RPMI7951 (cell line): ENCODE measurements at regions not wholly inside any gene's neighbourhood (a gene's known extent, or its start where the extent isn't known, plus 50 kb on each side); places are given as distances from the start of the nearest gene placed in this dataset.

Source experiments
- DNase-seq: peaks from one replicate; pipeline ENCODE4 v3.0.0-alpha.2; 2012; ENCODE audit warnings: low read depth

DNA sequence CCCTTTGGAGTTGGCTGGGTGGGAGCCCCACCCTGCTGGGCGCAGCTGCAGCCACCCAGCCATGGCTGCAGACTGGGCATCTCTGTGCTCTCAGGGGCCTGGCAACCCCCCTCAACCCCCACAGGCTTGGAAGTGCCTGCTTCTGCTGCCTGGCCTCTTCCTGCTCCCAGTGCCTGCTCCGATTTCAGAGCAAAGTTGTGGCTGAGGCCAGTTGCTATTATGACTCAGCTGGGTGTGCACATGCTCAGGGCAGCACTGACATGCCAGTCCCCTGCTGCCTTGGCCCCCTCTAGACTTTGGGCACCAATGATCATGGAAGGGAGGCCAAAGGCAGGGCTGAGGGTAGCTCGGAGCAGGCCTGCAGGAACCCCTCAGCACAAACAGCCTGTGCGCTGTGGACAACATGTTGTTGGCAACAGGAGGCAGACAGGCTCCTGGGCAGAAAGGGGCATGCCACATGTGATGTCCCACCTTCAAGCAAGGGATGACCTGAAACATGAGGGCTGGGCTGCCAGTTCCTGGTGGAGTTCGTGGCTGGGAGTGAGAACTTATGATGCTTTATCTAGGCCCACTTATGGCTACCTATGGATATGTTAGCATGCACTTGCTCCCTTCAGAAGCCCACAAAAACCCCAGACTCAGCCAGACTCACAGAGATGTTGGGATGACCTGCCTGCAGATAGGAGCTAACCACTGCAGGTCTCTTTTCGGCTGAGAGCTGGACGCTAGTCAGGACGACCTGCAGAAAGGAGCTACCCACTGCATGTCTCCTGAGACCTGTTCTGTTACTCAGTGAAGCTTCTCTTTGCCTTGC, 96.4 kb upstream of the AMOTL1 start:
- DNase-seq = peak; percentile 69

DNA sequence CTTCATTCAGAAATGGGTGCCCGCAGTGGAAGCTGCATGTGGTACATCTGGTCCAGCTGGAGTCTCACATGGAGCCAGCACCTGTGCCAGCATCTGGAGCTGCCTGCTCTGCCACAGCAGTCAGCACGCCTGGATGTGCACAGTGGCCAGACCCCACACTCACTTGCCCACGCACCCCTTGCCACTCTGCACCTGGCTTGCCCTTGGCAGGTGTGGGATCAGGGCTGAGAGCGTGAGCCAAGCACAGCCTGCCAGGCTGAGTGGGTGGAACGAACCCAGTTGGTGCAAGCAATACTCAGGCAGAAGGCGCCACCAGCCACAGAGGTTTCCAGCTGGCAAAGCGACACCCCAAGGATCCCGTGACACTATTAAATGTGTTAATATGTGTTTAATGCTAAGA, 95.5 kb upstream of the AMOTL1 start:
- DNase-seq = no peak

DNA sequence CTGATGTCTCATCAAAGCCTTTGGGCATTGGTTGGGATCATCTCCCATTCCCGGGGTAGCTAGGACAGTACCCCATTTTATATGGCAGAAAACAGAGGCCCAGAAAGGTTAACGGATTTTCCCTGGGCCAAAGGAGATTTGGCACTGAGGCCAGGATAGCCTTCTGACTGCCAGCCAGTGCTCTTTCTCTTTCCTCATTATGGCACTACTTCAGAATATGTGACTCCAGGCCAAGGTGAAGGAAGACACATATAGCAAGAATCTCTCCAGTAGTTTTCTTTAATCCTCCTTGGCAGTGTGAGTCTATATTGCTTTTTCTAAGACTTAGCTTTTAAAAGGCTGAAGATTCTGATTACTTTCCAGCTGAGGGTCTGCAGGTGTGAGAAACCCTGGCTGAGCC, 94.8 kb upstream of the AMOTL1 start:
- DNase-seq = no peak

DNA sequence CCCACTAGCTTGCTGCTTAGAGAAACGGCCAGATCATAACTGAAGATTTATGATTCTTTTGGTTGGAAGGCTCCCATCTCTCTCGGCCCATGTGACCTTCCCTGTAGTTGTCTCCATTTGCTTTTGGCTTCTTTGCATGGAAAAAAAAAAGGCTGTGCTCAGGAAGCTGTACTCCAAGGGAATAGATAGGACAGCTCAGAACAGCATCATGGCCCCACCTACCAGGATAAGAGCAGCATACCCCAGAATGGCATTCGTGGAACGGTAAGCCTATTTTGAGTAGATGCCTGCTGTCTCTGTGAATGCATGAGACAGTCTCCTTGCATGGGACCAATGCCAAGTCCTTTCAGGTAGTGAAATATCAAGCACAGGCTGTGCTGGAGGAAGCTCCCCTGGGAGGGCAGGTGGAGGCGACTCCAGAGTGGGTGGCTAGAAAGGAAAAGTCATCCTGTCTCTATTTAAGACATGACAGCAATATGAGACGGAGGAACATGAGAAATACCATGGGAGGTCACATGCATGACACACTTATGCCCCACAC, 94.1 kb upstream of the AMOTL1 start:
- no peak for DNase-seq

DNA sequence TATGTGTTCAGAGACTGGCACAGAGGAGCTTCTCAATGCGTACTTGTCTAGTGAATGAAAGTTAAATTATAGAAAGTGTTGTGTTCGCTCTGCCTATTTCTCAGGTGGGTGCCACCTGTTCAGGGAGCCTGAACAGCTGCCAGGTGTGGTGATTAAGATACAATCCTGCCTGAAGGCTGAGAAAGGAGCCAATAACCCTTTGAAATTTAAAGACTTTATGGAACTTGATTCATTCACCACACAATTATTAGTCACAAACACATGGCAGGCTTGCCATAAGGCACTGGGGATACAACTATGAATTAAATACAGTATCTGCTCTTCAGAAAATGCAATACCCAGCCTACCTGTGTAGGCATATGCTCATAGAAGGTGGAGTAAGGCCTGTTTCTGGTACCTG, 92.9 kb upstream of the AMOTL1 start:
- DNase-seq = no peak

DNA sequence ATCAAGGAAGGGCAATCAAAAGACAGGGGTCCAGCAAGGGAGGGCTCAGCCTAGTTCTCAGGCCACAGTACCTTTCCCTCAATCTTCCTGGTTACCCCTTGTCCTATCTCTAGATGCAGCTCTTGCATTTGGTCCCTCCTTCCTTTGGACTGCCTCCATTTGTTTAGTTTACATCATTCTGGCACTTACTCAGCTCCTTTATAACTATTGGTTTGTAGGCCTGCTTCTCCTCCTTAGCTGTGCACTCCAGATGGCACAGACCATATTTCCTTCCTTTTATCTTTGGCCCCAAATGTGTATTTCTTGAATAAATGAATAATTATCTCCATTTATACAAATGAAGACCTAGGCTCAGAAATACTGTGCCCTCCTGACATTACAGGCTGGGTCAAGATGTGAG, 92.3 kb upstream of the AMOTL1 start:
- no peak for DNase-seq

DNA sequence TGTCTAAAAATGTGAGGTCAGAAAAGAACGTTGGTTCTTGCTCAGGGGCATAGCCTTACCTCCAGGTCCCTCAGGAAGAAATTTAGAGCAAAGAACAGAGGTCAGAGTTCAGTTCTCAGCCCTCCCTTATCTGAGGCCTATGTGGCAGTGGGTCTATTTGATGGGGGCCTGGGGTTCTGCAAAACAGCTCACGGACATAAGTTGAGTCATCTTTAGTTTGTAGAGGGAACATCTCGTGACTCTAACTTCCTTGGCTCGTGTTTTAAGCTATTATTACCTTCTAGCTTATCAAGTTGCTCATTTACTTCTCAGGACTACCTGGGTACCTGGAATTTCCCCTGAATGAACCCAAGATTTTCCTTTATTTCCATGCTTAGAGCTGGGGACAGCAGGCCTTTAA, 91.3 kb upstream of the AMOTL1 start:
- DNase-seq = no peak

DNA sequence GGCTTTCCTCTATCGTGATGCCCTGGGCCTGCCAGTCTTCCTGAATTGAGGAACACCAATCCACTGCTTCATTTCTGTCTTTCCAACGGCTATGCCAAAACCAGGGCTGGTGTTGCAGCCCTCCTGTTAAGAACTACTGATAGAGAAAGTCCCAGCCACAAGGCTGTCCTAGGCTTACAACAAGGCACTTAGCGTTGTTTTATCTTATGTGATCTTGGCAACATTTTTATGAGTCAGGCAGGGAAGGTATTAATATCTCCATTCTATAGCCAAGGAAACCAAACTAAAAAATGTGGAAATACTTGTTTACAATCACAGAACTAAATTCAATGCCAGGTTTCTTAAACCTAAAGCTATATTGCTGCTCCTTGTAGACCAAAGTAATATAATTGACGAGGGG, 89.9 kb upstream of the AMOTL1 start:
- peak; percentile 6 for DNase-seq

DNA sequence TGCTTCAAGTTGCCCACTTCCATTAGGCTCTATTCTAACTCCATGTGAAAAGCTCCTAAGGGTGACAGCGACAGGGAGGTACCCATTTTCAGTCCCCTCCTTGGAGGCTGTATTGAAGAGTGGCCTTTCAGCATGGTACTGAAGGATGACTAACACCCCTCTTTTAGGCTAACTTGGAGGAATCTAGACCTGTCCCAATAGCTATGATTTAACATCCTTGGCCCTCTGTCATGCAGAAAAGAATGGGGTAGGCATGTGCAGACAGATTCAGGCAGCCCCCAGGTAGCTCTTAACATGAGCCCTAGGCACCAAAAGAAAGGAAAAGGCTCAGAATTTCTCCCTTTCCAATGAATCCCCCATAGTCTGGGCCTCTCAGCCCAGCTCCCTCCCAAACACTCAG, 89.3 kb upstream of the AMOTL1 start:
- no peak for DNase-seq

DNA sequence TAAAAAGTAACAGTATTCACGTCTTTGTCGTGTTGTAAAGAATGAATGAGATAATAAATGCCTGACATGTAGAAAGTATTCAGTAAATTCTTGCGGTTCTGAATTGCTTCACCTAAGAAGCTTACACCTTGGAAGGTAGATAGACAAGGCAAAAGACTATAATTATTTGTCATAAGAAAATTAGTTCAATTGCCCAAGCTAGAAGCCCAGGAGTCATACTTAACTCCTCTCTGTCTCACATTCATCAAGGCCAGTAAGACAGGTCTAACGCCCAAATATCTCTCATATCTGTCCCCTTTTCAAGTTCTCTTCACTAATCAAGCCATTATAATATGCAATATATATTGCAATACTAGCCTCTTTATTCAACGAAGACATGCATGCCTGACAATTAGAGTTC, 87.7 kb upstream of the AMOTL1 start:
- DNase-seq = no peak

DNA sequence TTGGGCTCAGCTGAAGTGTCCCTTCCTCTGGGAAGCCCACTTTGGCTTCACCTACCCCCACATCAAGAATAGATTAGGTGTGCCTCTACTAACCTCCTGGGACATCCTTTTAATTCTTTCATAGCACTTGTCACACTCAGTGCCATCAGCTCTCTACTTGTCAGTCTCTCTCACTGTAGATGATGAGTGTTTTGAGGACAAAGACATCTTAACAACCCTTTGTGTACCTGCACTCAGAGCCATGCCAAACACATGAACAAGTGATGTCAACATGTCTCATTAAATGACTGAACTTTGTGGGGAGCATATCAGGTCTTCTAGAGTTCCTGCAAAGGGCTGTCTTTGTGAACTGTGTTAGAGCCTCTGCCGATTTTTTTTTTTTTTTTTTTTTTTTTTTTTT, 87.0 kb upstream of the AMOTL1 start:
- no peak for DNase-seq

DNA sequence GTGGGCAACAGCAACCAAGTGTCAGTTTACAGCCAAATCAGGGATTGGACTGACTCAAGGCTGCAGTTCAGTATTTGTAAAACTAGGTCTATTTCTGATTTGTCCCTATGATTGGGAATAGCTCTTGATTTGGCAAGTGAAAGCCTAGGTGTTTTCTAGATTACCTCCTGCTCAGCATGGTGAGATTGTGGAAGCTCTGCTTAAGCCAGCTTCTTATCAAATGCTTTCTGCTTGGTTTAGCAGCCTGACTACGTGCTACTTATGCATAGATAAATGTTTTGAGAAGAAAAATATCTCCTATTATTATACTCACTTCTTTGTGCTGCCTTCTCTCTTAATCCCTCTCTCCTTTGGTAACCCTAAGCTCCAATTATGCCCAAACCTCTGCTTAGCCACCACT, 86.3 kb upstream of the AMOTL1 start:
- DNase-seq = no peak

DNA sequence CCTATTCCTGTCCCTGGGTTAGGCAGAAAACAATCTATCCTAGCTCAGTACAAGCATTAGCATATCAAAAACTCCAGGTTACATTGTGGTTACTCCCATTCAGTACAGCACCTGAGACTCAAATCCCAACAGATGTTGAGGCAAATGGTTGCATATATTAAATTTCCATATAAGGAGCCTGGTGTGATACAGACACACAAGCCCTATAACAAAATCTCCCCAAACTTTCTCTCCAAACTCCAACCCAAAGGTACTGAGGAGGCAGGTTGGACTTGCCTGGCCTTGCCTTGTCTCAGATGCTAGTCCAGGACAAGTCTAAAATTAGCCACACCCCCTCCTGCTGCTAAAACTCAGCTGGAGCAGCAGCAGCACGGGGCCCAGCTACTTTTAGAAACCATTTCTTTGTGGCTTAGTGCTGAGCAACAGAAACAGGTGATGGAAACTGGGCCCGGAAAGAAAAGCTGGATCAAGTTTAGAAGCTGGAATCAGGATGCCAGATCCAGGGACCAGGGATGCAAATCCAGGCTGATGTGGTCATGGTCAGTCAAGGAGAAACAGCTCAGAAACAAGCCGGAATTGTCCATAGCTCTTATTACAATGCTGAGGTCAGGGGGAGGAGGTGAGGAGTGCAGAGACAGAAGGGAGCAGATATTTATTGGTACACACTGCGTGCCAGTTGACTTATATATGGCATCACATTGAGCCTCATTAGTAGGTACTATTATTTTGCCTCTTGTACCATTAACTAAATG, 73.7 kb upstream of the AMOTL1 start:
- DNase-seq = no peak

DNA sequence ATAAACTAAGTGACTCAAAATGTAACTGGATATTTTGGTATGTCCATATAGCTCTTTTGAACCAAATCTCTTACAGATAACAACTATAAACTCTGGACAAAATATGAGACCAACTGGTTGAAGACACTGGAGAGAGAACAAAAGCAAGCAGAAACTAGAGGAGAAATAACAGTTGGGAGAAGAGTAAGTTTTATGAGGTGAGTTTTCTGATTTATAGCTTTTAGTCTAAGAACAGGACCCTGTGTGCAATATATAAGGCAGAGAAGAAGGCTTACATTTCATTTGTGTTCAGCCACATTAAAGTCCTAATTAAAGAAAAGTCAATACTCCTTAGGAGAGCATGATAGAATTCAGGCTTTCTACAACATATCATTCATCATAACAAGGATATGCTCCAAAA, 71.0 kb upstream of the AMOTL1 start:
- DNase-seq = no peak

DNA sequence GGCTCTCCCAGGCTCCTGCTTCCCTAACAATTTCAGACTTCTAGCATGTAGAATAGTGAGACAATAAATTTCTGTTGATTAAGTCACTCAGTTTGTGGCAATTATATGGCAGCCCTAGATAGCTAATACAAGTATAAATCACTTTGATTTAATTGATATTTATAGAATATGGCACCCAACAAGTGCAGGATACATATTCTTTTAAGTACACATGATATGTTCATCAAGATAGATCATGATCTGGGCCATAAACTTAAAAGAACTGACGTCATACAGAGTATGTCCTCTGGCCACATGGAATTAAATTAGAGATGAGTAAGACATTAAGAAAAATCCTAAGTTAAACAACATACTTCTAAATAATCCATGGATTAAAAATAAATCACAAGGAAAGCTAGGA, 67.5 kb upstream of the AMOTL1 start:
- no peak for DNase-seq

DNA sequence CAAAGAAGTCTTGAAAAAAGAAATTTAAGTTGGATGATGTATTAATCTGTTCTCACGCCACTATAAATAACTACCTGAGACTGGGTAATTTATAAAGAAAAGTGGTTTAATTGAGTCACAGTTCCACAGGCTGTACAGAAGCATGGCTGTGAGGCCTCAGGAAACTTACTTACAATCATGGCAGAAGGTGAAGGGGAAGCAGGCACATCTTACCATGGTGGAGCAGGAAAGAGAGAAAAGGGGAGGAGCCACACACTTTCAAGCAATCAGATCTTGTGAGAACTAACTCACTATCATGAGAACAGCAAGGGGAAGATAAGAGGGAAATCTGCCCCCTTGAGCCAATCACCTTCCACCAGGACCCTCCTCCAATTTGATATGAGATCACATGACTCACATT, 65.7 kb upstream of the AMOTL1 start:
- no peak for DNase-seq

DNA sequence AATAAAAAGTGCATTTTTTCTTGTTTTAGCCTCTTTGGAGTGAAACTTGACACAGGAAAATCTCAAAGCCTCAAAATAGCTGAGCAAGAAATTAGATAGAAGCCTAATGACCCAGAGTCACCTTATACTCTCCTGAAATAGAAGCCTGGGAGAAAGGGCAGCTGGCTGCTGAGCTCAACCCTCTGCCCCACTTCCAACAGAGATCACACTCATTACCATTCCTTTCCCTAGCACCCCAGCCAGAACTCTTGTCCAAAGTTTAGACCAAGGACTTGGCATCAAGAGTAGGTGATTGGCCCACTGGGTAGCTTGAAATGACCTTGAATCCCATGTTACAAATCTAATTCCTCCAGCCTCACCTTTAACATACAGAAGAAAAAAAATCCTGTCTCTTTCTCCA, 62.7 kb upstream of the AMOTL1 start:
- DNase-seq = no peak

DNA sequence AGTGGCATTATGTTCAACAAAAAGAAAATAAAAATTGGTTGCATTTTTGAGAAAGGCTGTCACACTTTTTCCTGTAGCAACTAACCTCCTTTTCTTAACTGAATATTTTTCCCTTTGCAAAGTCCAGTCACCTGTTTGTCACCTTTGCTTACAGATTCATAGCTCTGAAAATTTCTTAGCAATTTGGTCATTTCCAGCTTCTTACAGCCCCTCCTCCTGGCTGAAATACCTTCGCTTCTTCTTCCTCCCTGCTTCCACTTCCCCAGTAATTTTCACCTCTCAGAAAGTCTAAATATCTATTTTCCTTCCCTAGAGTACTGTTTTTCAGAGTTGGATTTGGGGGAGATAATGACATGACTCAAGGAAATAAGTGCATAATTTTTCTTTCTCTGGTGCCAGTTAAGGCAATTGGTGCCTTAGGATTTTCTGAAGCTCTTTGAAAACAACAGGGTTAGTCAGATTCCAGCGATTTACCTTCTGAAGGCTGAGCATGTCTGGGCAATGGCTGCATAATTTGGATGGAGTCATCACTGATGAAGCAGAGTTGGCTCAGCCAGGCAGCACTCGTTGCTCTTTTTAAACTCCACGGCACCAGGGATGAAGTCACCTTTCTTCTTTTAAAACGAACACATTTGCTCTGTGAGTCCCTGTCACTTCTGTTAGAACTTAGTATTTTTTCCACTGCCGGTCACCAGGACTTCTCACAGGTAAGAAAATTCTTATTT, 62.1 kb upstream of the AMOTL1 start:
- DNase-seq = peak; percentile 18

DNA sequence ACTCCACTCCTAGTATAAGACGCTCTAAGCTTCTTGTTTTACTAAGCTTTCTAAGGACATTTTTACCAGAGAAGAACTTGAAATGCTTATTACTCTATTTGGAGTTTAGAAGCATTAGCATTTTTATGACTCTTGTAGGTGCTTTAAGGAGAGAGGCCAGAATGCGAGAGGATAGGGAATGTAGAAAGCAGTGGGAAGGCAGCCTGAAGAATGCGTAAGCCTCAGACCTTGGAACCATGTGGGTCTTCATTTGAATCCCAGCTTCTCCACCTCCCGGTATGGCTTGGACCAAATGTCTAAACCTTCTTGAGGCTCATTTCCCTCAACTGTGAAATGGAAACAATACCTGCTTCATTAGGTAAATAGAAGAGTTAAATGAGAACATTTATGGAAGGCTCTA, 60.0 kb upstream of the AMOTL1 start:
- DNase-seq = no peak

DNA sequence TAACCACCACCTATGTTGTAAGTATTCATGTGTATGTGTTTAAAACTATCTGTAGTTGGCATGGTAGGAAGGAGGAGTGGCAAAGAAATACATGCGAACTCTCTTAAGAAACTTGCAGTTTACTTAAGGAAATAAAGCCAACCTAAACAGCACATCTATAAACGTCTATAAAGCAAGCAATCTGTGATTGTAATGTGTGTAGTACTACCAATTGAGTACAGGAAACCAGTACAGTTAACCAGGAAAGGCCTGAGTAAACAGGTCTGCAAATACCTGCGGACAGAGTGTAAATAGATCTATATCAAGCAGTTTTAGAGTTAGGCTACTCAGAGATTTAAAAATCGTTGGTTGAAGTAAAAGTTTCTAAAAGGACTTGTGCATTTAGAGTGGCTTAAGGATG, 59.5 kb upstream of the AMOTL1 start:
- no peak for DNase-seq

DNA sequence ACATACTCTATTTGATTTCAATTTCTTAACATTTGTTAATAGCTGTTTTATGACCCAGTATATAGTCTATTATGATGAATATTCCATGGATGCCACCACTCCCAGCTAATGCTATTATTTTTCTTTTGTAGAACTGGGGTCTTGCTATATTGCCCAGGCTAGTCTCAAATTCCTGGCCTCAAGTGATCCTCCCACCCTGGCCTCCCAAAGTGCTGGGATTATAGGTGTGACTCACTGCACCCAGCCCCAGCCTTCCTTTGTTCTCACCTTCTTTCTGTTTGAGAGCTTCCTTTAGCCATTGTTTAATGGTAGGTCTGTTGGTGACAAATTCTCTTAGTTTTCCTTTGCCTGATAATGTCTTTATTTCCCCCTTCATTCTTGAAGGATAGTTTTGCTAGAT, 52.9 kb upstream of the AMOTL1 start:
- no peak for DNase-seq

DNA sequence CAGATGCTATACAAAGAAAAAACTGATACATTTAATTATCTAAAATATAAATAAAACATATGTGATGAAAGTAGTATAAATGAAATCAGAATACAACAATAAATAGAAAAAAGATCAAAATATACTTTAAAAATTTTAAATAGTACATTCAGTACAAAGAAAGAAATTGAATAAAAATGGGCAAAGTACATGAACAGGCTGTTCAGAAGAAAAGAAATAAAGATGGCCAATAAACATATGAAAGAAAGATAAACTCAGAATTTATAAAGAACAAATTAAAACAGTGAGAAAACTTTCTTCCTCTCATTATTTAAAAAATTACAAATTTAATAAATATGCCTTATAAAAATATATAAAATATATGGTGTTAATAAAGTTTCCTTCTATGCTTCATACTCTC, 50.5 kb upstream of the AMOTL1 start:
- DNase-seq = no peak
